Cardiac fibroblast (primary cell): ENCODE measurements at regions not wholly inside any gene's neighbourhood (a gene's known extent, or its start where the extent isn't known, plus 50 kb on each side); places are given as distances from the start of the nearest gene placed in this dataset.

Experiments used
- DNase-seq, 2 donors: peaks; one replicate each; pipeline versions ENCODE4 v3.0.0 to v3.0.0-alpha.2; 2010; ENCODE audit warnings: low read depth in 2 of 2
- H3K4me3 ChIP-seq, 2 donors: replicated peaks in 1 of 2; 1 replicate in 1 of 2; 2 replicates in 1 of 2; pipeline ENCODE4 v1.5.1; 2011; ENCODE audit warnings: low read depth in 2 of 2, low read length in 2 of 2, mild to moderate bottlenecking in 2 of 2, moderate library complexity in 1 of 2
- TF ChIP-seq, protein P1 (sequence below): IDR thresholded peaks from one replicate; pipeline ENCODE4 v1.5.1; 2011; ENCODE audit warnings: low read depth, mild to moderate bottlenecking, low read length, inconsistent platforms

DNA sequence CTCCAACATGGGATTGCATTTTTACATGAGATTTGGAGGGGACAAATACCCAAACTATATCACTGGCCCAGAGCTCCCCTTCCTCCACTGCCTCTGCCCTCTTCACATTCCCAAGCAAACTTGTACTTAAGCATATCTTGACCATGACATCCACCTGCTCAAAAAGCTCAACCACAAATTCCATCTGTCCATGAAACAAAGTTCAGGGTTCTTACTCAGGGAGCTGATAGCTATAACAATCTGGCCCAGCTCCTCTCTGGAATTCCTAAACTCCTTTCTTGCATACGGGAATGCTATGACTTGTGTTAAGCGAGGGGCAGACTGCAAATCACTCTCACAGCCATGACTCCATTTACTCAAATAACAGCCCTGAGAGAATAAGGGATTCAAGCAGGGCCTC is 152.1 kb downstream of the GALC start:
- no peak for DNase-seq
- H3K4me3 ChIP-seq = no peak overlapping the region
- TF ChIP-seq, protein P1, sequence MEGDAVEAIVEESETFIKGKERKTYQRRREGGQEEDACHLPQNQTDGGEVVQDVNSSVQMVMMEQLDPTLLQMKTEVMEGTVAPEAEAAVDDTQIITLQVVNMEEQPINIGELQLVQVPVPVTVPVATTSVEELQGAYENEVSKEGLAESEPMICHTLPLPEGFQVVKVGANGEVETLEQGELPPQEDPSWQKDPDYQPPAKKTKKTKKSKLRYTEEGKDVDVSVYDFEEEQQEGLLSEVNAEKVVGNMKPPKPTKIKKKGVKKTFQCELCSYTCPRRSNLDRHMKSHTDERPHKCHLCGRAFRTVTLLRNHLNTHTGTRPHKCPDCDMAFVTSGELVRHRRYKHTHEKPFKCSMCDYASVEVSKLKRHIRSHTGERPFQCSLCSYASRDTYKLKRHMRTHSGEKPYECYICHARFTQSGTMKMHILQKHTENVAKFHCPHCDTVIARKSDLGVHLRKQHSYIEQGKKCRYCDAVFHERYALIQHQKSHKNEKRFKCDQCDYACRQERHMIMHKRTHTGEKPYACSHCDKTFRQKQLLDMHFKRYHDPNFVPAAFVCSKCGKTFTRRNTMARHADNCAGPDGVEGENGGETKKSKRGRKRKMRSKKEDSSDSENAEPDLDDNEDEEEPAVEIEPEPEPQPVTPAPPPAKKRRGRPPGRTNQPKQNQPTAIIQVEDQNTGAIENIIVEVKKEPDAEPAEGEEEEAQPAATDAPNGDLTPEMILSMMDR = no peak

DNA sequence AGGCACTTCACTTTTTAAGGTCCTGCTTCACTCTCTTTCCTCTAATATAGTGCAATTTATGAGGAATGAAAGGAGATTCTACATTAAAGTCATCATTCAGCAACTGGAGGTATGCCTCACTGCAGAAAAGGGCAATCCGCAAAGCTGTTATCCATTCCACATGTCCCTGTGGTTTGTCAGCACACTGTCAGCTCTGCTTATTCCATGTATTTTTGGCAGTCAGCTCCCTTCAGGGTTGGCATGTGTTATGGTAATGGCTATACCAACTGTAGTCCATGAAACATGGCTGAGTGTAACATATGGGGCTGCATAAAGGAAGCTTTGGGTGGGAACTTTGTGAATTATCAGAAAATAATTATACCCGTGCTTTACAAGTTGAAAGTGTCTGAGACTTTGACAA is 154.1 kb downstream of the GALC start:
- no peak for DNase-seq
- H3K4me3 ChIP-seq = no peak overlapping the region
- TF ChIP-seq, protein P1 = no peak

DNA sequence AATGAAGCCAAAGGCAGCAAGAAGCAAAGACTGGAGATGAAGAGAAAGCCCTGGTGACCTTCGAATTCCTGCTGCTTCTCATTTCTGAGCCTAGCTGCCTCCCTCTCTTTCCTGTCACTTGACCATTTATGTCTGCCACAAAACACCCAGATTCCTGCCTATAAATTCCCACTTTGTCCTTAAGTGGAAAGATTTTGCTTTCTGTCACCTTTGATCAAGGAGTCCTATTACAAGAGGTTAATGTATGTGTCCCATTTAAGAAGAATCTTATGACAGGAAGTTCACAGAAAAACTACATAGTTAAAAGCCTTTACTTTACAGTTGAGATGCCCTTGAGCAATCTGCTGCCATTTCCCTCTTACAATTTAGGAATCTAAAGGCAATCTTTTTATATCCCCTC is 155.7 kb downstream of the GALC start:
- TF ChIP-seq, protein P1 = no peak
- no peak overlapping the region for H3K4me3 ChIP-seq
- DNase-seq = no peak

DNA sequence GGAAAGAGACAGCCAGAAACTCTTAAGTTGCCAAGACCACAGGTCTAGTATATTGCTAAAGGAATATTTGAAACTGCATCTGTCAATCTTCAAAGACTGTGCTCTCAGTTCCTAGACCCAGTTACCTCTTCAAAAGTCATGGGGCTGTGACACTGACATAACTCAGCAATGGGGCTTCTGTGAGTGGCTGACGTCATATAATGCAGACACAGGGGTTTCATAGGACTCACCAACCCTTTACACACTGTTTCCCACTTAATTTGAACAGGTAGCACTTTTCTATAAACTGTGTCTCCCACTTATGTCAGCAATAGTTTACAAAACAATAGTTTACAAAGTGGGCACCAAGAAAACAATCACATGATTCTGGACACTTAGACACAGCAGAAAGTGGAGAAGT is 158.4 kb downstream of the GALC start:
- no peak for DNase-seq
- TF ChIP-seq, protein P1 = no peak
- no peak overlapping the region for H3K4me3 ChIP-seq

DNA sequence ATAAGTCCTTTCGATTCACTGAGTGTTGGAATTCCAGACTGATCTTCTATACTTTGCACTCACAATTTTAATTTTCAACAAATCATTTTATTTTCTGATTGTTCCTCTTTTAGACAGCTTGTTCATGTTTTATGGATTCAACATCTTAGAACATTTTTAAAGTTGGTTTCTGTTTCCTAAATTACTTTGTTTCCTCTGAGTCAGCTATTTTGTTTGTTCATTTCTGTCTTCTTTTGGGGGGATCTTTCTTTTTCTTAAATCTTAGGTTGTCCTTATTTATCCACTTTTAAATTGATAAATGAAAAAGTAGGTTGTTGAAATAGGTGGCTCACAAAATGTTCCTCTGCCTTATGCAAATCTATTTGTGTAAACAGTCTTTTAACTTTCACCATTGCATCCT is 160.0 kb downstream of the GALC start:
- no peak for DNase-seq
- H3K4me3 ChIP-seq = no peak overlapping the region
- TF ChIP-seq, protein P1 = no peak

DNA sequence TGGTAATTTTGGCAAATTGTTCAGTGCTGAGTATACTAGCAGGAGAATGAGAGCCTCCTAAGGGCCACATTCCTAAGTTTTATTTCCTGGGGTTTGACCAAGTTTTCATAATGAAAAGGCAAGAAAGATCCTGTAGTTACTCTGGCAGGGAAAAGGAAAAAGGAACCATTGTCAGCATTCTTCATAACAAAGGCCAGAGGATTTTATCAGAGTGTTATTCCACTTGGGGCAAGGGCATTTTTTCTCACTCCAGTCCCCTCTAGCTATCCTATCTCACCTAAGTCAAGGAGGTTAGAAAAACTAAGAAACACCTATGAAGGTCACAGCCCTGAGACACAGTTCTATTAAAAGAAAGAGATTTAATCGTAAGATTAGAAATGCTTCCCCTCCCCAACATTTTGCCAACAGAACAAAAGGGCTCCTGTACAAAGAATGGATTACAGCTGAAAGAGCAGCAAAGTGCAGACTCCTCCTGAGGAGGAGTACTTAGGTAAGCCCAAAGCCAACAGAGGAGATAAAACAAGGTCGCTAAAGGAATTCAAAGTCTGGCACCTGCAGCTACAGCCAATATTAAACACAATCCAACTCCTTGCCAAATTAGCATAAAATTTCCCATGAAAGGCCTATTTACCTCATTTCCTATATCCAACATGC is 162.4 kb downstream of the GALC start:
- no peak for DNase-seq
- no peak overlapping the region for H3K4me3 ChIP-seq
- TF ChIP-seq, protein P1 = no peak

DNA sequence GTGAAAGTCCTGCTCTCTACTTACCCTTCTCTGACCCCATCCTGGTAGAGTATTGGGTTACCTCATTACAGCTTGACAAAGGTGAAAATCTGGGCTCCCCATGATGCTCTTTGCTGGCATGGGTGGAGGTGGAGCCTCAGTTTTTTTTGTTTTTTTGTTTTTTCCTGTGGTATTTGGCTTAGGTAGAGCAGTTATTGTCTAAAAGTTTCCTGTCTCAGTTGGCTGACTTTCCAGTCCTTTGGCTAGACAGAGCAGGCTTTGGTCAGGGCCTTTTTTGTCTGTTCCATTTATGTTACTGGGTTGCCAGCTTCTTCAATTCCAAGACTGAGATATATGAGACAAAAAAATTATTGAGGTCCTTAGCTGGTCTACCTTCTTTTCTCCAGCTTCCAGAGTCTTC is 163.4 kb downstream of the GALC start:
- TF ChIP-seq, protein P1 = no peak
- H3K4me3 ChIP-seq = no peak overlapping the region
- no peak for DNase-seq
